IPS-NIHi11 (cell line): ENCODE measurements at regions not wholly inside any gene's neighbourhood (a gene's known extent, or its start where the extent isn't known, plus 50 kb on each side); places are given as distances from the start of the nearest gene placed in this dataset.

ENCODE experiments used
- DNase-seq: peaks from one replicate; pipeline ENCODE4 v3.0.0; 2012; ENCODE audit warnings: mixed read lengths, low spot score

DNA sequence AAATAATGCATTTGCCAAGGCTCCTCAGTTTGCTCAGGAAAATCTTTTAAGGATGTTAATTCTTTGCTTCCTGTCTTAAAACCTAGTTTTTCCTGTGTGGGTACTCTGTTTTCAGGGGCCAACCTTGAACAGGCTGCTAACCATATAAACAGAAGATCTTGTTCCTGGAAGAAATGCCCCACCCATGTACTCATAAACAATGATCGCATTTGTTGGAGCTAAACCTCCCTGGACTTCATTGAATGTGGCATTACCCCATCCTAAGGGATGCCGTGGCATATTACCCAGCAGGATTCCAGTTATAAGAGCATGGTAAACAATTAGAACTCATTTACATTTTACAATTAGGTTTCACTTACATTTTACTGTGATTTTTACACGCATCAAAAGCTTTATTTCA is 436.0 kb downstream of the ZNF608 start:
- DNase-seq = no peak

DNA sequence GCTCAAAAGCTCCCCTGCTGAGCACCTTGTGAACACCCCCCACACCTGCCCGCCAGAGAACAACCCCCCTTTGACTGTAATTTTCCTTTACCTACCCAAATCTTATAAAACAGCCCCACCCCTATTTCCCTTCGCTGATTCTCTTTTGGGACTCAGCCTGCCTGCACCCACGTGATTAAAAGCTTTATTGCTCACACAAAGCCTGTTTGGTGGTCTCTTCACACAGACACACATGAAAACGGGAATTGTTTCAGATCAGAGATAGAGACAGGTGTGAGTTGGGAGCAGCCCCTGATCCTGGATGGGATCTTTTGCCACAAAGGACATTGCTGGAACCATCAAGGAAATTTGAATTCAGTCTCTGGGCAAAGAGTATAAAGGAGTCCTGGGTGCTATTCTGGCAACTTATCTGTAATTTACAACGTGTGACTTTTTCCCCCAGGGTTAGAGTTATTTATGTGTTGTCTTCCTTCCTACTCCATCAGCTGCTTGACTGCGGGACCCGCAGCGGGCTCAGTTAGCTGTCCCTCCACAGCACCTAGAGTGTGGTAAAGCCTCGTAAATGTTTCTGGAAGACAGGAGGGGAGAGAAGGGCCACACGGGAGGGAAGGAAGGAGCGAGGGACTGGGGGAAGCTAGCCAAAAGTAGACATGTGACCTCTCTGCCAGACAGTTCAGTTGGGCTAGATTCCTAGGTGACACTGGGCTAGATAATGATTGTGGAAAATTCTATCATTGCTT is 437.0 kb downstream of the ZNF608 start:
- peak; percentile 29 for DNase-seq

DNA sequence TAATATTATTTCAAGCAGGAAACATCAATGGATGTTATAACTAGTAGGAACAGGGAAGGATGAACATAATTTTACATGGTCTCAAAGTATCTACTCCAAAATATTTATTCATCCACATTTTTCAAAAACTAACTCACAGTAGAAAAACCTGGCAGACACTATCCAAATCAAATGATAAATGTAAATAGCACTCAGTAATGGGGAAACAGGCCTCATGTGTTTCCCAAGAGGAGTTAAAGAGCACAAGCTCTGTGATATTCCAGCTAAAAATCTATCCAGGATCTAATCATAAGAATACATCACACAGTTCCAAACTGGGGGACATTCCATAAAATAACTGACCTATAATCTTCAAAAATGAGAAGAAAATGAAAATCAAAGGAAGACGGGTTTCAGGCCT is 443.1 kb downstream of the ZNF608 start:
- no peak for DNase-seq

DNA sequence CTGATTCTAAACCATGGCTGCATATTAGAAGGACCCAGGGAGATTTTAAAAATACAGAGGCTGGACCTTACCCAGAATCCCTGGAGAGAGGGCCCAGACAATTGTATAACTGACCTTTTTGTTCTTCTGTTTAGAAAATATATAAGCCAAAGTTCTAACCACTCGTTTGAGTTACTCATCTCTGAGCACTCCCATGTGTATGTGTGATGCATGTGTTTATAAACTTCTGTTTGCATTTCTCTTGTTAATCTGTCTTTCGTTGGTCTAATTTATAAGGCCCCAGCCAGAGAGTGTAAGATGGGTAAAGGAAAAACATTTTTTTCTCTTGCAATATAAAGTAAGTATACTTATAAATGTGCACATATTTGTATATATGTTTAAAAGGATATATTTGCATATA is 443.9 kb downstream of the ZNF608 start:
- no peak for DNase-seq

DNA sequence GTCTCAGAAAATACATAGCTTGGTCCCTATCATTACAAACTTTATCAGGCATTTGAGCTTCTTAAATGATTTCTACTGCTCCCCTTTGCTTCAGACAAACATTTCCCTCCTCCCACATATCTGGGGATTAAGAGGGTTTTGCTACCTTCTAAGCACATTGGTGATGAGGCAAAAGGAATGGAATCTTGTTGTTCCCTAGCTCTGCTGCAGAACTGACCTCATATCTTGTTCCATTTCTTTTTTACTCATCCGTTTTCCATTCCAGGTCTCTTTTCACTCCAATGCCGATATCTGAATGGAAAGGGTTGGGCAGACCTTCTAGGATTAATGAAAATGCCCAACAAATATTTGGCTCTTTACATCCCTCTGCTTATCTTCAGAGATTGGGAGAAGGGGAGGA is 444.6 kb downstream of the ZNF608 start:
- no peak for DNase-seq

DNA sequence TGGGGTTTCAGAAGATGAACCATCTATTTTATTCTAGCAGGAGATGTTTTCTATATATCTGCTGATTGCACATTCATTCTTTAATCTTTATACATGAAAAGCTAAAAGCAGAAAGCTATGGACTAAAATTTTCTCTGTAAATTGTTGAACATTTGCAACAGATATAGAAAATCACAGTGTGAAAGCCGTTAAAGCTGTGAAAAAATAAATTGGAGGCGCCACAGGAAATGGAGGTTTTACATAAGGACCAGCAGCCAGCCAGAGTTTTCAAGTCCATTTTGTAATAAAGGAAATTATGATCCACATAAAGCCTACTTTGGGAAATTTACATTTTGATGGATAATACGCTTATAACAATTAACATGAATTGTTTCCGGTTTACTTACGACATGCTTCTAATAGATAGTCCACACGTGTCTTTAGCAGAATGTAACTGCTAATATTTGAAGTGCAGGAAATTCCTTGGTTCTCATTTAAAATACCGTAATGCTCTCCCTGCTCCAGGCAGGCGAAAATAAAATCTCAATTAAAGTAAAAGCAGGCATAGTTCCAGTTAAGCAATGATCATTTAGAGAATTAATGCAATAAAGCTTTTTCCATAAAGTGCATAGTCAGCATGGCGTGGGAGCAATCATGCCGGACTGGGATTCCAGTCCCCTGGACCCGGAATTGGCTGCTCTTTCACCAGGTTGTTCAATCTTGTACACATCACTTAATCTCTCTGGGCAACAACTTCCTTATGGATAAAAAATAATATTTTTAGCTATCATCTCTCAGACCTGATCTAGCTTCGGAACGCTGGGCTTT is 445.4 kb downstream of the ZNF608 start:
- no peak for DNase-seq

DNA sequence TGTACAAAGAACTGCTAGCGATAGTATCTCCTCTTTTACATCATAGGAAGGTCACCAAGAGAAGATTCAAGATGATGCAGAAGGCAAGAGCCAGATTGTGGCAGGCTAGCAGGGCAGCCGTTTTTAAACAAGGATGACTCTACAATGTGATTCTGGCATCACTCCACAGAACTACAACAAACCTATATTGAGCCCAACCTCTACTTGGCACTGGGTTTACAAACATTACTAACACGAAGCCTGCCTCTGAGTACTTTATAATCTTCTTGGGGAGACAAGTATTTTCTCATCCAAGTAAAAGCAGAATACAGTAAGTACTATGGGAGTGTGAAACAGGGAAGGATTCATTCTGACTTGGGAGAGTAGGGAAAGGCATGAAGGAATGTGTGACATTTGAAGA is 448.6 kb downstream of the ZNF608 start:
- no peak for DNase-seq

DNA sequence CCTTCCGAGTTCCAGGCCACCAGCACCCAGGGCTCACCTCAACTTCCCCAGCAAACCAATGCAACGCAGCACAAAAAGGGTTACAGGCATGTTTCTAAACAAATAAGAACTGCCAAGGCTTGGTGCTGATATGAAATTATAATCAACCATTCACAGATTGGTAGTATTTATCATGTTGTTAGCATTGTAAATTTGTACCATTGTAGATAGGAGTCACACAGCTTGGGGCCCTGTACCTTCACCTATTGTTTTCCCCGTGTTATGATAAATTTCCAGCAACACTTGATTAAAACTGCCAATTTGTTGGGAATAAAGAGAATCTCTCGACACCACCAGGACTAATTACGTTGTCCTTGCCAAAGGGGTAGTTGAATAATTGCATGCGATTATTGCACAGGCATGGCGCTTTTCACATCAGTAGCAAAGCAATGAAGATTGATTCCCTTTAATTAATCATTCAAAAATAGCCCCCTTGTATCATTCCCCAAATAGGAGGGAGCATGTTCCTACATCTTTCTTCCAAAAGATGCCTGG is 454.1 kb downstream of the ZNF608 start:
- DNase-seq = no peak

DNA sequence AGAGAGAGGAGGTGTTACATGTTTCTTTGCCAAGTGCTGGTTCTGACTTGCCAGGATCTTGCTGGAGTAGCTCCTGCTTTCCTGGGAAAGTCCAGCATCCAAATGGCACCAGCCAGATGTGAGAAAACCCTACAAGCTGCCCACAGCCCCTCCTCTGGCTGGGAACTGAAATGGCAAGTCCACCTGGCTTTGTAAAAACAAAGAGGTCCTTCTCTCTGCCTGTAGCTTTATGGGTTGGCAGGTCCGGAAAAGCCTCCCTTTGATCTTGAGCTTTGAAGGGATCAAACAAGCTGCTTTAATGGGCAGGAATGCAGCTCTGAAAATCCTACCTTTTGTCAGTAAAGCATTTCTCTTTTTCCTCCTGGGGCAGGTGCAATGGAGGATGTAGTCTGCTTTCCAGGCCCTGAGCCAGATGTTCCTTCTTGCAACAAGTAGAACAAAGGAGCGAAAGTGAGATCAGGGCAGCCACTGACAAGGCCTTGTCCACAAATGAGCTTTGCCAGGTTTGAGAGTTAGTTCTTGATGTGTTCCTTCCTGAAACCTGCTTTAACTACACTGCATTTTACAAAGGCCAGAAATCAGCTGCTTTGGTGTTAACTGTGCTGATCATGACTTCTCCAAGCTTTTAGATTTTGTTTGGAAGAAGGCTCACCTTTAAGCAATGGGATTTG is 456.7 kb downstream of the ZNF608 start:
- DNase-seq = peak; percentile 72

DNA sequence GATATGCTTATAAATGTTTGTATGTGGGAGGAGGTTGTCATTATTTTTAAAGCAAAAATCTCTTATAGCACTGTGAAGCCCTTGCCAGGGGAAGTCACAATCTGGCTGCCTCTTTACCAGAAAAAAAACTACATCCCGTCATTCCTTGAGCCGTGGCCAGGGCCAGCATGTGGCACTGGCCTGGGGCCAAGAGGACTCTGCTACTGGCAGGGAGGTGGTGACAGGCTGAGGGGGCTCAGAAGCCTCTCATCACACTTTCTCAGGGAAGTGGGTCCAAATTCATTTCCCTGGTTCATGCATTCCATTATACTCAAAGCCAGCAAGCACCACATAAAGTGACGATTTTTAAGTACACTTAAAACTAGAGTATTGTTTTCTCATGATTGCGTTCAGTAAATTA is 457.3 kb downstream of the ZNF608 start:
- DNase-seq = no peak

DNA sequence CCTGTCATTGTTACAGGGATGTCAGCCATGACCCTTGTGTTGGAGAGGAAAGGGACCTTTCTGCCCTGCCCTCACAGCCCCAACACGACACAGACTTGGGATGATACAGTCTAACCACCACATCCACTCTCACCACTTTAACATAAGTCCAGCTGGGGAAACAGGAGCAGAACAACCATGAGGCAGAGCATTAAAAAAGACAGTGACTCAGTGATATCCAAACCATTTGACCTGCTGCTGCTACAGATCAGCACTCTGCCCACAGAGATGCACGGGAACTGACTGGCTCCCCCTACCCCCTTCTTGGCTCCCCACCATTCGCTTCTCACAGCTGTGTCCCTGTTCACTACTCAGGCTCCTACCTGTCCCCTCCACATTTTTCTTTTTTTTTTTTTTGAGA is 458.6 kb downstream of the ZNF608 start:
- DNase-seq = no peak

DNA sequence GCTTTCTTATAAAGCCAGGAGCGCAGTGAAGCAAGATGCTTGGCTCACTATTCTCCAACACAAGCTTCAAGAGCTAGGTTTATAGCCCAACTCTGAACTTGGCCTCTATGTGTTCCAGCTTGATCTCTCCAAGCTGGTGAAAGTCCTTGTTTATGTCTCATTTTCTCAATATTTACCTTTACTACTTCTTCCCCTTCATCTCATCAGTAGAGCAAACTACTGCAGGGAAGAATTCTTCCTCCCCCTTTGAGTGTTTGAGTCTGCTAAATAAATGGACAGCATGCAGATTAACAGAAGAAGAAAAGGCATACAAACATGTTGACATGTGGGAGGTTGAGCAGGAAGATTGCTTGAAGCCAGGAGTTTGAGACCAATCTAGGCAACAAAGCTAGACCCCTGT is 460.7 kb downstream of the ZNF608 start:
- no peak for DNase-seq

DNA sequence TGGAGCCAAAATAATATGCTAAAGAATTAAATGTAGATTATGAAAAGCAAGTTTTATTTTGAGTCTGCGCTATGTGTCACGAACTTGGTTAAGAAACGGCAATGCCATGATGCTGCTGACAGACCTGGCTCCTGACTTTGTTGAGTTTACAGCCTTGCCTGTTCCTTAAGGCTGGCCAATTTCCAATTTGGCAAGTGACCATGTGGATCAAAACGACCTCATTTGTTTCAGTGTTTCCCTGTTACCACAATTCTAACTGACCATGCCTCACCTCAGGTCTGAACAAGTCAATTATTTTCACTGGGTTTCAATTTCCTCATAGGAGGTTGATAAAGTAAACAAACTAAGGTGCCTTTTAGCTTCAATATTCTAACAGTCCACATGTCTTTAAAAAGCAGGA is 461.4 kb downstream of the ZNF608 start:
- no peak for DNase-seq

DNA sequence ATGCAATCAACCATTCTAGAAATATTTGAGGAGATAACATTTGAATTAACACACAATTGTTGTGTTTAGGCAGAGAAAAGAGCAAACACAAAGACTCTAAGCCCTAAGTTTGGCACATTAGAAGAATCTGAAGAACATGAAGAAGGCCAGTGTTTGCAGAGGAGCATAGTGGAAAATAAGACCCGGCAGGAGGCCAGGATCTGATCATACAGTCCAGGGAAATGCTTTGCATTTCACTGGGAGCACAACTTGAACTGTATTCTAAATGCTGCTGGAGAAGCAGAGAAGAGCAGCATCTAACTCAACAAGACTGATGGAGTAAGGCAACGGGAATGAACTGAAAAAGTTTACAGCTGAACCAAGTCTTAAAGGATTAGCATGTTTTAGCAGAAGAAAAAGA is 463.4 kb downstream of the ZNF608 start:
- no peak for DNase-seq

DNA sequence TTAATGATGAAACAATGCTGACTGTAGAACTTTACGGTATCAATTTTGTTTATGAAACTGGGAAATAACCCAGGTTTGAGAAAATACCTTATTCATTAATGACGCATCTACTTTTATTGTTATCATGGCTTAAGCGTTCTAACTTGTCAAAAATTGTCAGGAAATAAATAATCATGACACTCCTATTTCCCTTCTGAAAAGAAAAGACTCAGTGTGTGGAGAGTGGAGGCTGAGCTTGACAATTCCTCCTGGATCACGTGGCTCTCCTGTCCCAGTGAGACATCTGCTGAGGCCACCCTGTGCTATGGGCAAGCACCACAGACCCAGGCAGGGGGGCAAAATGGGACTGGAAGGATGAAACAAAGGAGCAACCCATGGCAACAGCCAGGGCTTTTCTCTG is 466.4 kb downstream of the ZNF608 start:
- no peak for DNase-seq

DNA sequence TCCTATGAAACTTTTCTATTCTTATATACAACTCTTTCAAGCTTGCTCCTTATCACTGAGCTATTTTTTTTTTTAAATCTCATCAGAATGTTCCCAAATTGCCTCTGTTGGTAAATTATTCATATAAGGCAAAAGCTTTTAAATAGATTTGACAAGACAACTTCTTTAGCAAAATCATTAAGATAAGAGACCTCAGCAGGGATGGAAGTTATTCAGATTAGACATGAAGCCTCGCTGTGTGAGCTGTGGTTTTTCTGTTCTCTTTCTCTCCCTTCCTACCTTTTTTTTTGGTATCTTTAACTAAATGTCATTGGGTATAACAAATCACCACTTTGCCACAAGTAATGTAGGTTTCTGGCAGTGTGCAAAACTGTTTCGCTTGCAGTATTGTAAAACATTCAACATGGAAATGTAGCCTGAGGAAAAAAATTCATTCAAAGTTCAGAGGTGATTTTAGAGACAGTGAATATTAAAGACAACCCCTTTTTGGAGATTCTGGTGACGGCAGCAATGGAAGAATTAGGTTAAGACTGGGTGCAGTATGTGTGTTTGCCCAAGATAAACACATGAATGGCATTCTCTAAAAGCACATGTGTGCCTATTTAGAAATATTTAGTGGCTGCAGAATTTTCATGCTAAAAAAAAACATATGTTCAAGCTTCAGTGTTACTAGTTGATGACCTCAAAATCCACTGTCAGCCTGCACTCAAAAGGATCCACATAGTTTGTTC is 467.1 kb downstream of the ZNF608 start:
- DNase-seq = no peak

DNA sequence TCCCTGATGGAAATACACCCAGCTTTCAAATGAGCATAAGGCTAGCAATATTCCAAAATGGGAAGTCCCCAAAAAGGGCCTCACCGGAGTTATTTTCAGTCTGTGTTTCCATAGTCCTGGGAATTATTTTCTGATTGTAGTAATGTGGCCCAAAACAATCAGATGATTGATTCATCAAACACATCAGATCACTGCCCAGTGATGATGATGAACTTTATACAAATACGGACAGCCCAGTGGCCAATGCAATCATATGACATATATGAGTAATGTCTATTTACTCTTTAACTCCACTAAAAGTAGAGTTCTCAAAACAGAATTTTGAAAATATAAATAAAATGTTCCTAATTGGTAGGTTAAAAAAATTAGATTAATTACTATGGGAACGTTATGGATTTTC is 467.8 kb downstream of the ZNF608 start:
- DNase-seq = no peak

DNA sequence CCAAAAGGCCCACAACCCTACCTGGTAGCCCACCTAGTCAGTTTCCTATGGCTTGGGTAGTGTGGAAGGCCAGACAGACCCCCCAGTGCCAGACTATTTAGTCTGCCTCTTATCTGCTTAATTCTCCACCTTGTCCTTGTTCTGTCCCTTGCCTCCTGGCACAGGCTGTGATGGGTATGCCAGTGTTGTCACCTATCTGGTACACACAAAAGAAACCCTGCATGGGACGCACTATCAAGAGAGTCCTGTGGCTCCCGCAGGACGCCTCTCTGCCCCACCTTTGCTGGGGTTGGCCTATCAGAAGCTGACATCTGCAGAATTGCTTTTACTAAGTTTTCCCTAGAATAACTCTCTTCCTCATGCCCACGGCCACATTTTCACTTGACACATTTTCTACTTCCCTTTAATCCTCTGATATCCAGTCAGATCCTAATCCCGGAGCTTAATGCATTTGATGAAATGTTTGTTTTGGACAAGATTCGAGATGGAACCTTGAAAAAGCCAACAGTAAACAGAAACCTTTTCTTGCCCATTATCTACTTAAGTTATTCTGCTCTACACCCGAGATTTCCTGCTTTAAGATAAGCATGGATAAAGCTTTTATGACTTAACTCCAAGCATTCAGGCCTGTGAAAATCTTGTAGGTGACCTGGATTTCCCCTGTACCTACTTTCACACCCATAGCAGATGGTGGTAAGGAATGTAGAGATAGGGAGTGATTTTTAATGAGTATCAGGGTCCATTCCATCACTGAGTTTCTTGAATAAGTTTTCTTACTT is 468.5 kb downstream of the ZNF608 start:
- DNase-seq = no peak

DNA sequence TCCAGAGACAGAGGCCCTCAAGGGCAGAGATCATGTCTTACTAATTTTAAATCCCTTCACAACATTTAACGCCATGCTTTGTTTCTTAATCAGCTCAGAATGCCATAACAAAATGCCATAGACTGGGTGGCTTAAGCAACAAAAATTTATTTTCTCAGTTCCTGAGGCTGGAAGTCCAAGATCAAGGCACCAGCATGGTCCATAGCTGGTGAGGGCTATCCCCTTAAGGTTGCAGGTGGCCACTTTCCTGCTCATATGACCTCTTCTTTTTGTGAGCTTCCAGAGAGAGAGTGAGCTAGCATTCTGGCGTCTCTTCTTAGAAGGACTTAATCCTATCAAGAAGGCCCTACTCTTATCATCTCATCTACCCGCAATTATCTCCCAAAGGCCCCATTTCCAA is 470.3 kb downstream of the ZNF608 start:
- DNase-seq = no peak

DNA sequence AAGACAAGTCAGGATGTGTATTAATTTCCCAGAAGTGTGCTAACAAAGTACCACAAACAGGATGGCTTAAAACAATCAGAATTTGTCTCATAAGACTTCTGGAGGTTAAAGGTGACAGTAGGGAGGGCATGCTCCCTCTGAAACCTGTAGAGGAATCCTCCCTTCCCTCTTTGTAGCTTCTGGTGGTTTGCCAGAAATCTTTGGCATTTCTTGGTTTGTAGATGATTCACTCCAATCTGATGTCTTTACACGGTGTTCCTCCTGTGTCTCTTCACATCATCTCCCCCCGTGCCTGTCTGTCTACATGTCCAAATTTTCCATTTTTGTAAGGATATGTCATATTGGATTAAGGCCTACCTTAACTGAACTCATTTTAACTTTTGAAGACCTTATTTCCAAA is 471.5 kb downstream of the ZNF608 start:
- no peak for DNase-seq

DNA sequence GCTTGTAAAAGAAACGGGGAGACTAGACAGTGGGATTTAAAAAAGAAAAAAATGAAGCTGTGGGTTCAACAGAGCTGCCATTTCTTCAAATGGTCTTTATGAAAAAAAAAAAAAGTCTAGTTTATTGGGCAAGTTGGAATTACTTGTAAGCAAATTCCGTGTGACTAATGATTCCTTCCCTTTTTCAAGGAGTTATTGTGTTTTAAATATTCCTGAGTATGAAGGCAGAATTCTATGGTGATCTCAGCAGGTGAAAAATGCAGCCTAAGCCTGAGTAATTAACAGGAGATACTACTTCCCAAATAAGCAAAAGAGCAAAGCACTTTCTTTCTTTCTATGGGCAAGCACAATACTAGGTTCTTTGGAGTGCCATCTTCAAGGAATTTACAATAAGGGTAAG is 481.9 kb downstream of the ZNF608 start:
- DNase-seq = no peak
